Hematopoietic multipotent progenitor cell treated with erythropoietin and hydrocortisone succinate and interleukin-3 and kit ligand, for 8 days (in vitro differentiated cells): ENCODE measurements at regions not wholly inside any gene's neighbourhood (a gene's known extent, or its start where the extent isn't known, plus 50 kb on each side); places are given as distances from the start of the nearest gene placed in this dataset.
"Not testable (repeated sequence)": the region's sequence is repeated elsewhere in the genome, so short reads cannot be mapped to it uniquely, and the experiment has no call there.

Experiments
- DNase-seq: peaks from one replicate; pipeline ENCODE4 v3.0.0-alpha.2; 2015

- DNase-seq, result no peak
Measured at GRCh38 chr10:81680359-81680758, 194.6 kb upstream of the NRG3 start.

DNA sequence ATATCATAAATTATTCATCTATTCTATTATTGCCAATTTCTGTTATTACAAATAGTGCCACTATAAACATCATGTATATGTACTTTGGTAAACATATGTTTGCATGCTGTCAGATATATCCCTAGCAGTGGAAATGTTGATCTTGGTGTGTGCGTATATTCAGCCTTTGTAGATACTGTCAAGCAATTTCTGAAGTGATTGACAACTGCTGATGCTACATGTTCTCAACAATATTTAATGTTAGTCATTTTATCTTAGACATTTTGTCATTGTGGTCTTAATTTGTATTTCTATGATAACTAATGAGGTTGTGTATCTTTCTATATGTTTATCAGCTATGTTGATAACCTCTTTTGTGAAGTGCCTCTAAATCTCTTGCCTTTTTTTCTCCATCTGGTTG is 186.5 kb upstream of the NRG3 start:
- DNase-seq, result no peak

DNA sequence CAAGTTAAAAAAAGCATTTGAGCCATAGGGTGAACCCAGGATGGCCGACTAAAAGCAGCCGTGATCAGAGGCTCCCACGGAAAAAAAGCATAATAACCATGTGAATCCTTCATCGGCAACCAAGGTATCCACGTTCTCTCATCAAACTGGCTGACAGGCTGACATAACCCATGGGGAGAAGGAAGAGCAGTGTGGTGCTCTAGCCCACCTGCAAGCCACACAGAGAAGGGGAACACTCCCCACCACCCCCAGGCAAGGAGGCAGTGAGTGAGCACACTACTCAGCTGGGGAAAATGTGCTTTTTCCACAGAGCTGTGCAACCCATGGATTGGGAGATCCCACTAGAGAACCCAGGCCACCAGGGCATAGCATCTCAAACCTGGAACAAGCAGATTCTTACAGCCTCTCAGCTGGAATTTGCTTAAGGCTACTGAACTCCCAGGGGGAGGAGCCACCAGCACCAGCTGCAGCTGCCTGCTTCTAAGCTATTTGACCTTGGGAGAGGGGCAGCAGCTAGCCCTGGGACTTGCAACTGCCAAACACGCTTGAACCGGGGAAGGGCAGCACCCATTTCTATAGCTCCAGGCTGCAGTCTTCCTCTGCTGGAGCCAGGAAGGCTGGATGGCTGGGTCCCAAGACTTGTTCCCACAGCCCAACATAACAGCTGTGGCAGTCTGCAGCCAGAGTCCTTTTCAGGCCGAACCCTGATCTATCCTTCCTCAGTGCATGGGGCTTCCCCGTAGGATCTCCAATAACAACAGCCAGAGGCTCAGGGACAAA is 178.2 kb upstream of the NRG3 start:
- no peak for DNase-seq

DNA sequence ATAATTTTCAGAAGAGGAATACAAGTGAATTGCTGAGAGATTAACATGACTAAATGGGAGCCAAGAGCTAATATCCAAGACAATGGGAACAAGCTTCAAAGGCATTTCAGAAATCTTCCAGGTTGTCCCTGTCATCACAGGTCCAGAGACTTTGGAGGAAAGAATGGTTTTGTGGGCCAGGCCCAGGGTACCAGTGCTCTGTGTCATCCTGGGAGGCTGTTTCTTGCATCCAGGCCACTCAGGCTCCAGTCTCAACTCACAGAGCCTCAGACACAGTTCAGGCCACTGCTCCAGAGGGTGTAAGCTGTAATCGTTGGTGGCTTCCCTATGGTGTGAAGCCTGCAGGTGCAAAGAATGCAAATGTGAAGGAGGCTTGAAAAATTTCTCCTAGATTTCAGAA is 170.4 kb upstream of the NRG3 start:
- no peak for DNase-seq

DNA sequence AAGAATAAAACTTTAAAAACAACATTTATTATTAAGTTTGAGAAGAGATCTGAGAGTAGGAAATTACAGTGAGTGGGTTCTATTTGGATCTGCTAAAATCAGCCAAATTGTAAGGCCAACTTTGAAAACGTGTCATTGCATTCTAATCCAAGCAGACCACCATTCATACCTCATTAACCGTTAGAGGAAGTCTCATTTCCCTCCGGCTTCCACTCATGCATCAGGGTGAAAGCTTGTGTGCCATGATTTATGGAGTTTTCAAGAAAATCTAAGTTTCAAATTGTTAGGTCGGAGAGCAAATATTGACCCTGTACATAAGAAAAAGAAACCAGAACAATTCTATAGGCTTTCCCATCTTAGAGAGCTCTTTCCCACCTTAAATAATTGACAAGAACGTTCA is 166.6 kb upstream of the NRG3 start:
- no peak for DNase-seq

GRCh38 chr10:81708929-81709328 is 166.1 kb upstream of the NRG3 start:
- no peak for DNase-seq

- DNase-seq, result no peak
Measured at GRCh38 chr10:81722399-81722798, 152.6 kb upstream of the NRG3 start.

- no peak for DNase-seq
Measured at GRCh38 chr10:81724431-81724830, 150.6 kb upstream of the NRG3 start.

- no peak for DNase-seq
Measured at GRCh38 chr10:81725851-81726250, 149.1 kb upstream of the NRG3 start.

DNA sequence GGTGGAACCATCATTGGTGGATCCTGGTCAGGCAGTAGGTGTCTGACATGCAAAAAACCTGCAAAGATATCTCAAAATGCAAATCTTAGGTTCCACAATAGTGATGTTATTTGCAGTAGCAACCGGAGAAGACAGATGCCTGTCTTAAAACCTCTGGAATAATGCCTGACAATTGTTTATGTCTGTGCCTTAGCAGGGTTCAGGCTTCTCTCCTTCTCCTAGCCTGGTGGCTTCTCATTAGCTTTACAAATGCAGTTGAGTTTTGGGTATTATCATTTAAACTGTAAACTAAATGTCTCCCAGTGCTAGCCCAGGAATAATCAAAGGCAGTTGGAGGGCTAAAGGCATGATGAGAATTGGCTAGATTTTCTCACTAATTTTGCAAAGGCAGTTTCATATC is 146.3 kb upstream of the NRG3 start:
- no peak for DNase-seq

DNA sequence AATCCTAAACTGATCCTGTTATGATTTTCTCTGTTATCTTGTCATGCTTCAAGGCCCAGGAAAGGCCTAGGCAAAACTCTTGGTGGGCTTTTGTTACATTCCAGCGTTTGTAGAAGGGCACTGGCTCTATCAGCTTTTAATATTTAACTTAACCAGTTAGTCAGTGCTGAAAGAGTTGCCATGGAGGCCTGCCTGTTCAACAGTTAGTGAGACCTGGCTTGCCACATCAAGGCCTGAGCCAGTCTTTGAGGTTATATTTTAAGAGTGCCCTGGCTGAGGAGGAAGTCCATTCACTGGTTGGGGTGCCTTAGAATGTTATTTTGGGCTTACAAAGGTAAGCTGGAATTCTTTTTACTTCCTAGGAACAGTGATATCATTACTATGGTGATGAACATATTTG is 144.1 kb upstream of the NRG3 start:
- no peak for DNase-seq

- DNase-seq, result no peak
Measured at GRCh38 chr10:81733542-81733941, 141.5 kb upstream of the NRG3 start.

DNA sequence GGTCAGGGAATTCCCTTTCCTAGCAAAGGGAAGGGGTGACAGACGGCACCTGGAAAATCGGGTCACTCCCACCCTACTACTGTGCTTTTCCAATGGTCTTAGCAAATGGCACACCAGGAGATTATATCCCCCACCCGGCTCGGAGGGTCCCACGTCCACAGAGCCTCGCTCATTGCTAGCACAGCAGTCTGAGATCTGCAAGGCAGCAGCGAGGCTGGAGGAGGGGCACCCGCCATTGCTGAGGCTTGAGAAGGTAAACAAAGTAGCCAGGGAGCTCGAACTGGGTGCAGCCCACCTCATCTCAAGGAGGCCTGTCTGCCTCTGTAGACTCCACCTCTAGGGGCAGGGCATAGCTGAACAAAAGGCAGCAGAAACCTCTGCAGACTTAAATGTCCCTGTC is 139.8 kb upstream of the NRG3 start:
- DNase-seq, result not testable (repeated sequence)

DNA sequence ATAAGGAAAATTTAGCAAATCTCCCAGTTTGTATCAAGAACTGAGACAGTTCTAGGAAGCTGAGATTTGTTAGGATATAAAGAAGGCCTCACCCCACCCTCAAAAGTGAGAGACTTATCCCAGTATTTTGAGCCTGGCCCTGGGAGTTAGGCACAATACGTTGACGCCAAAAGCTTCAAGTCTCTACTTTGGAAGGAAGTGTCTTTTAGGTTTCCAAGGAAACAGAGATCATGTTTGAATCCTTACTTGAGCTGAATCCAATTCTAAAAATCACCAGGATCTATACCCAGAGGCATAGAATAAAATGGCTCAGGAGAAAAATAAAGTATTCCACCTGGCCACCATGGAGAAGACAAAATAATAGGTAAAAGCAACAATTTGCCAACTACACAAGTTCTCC is 115.9 kb upstream of the NRG3 start:
- no peak for DNase-seq

- no peak for DNase-seq
Measured at GRCh38 chr10:81784111-81784597, 90.8 kb upstream of the NRG3 start.

DNA sequence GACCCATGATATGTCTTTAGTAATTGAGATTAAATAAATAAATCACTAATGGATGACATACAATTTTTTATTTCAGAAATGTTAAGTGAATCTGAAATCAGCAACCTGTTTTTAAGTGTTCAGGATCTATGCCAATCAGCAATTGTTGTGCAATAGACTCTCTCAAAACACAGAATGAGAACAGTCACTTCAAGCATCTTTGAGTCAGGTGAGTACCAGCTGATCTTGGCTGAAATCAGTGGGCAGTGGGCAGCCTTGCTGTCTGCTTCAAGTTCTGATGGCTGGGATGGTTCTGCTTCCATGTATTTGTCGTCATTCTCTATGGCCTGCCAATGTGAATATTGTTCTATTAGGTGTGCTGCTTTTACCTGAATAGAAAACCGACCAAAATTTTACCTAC is 82.3 kb upstream of the NRG3 start:
- no peak for DNase-seq

DNA sequence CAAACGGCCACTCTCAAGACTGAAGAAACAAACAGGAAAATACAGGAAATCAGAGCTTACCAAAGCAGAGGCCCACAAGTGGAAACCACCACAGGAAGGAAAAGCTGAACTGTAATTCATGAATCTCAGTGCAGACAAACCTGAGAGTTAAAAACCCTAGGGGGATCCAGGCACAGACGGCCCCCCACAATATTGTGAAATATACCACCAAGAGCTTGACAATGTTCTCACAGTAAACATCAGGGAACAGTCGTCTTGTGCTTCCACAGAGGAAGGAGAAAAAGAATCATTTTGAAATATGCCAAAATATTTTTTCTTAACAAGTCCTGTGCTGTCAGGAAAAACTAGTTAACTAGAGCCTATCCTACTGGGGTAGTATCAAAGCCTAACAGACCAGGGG is 68.2 kb upstream of the NRG3 start:
- DNase-seq, result no peak

DNA sequence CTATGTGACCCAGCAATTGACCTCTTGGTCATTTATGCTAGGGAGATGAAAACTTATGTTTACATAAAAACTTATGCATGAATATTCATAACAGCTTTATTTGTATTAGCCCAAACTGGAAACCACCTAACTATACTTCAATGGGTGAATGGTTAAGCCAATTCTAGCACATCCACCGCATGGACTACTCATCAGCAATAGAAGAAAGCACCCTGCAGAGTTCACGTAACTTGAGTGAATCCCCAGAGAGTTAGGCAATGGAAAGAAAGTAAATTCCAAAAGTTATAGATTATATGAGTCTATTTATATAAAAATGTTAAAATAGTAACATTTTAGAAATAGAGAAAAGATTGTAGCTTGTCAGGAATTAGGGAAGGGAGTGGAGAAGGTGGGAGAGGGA is 60.2 kb upstream of the NRG3 start:
- DNase-seq, result no peak

DNA sequence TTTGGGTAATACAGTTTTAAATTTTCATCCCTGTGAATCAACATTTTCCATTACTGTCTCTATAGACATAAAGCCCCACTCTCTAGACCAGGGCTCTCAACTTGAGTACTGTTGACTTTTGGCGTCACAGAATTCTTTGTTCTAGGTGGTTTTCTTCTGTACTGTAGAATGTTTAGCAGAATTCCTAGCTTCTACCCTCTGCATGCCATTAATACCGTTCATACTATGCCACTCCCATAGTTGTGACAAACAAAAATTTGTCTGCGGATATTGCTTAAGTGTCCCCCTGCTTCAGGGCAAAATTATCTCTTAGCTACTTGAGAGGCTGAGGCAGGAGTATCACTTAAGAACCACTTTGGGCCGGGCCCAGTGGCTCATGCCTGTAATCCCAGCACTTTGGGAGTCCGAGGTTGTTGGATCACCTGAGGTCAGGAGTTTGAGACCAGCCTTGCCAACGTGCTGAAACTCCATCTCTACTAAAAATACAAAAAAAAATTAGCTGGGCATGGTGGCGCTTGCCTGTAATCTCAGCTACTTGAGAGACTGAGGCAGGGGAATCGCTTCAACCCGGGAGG is 57.3 kb upstream of the NRG3 start:
- DNase-seq, result no peak

GRCh38 chr10:81820418-81820817 is 54.6 kb upstream of the NRG3 start:
- no peak for DNase-seq
